ENCODE measurements at regions not wholly inside any gene's neighbourhood (a gene's known extent, or its start where the extent isn't known, plus 50 kb on each side); places are given as distances from the start of the nearest gene placed in this dataset.

- peak overlapping the region; percentile 7 for H2AK9ac ChIP-seq (replicated peaks; ENCODE audit: low read depth, low read length, poor library complexity)
- peak overlapping the region; percentile 92 for H4K91ac ChIP-seq (ENCODE audit: insufficient read depth, low read depth, low read length)
- H3K18ac ChIP-seq (ENCODE audit: low read depth, low read length), result peak overlapping the region; percentile 100
- ChIA-PET CTCF (interaction anchor here (0.7 kb wide), 1 partner anchor 79 kb away, joined by 3 read pairs; no protein-coding TSS in a partner anchor), POLR2A (ENCODE audit: unreplicated experiment) (no interaction called here)
- peak overlapping the region; percentile 95 for H2BK120ac ChIP-seq (ENCODE audit: low read depth, low read length)
- peak overlapping the region; percentile 50 for H2AFZ ChIP-seq (replicated peaks; ENCODE audit: low read length, poor library complexity)
- peaks cover 5% of the 10 kb centered on the region for H3K9me1 ChIP-seq (ENCODE audit: insufficient read depth, low read length)
- peak overlapping the region; percentile 97 for H3K4ac ChIP-seq (ENCODE audit: low read depth, low read length)
- peaks cover 13% of the 10 kb centered on the region for H3K4me1 ChIP-seq (ENCODE audit: control insufficient read depth, insufficient read depth, low read length)
- in situ Hi-C loops (cut with MboI; ENCODE audit: low sequenced_read_pairs) (no loop called here), intact Hi-C loops (cut with micrococcal nuclease) (loop anchor here (10.0 kb wide), 1 partner anchor 315 kb away; no protein-coding TSS in a partner anchor), dilution Hi-C loops (cut with HindIII; ENCODE audit: low sequenced_read_pairs, unreplicated experiment) (no loop called here)
- H2BK5ac ChIP-seq (ENCODE audit: low read depth, low read length, poor library complexity, severe bottlenecking), result peak overlapping the region; percentile 95
- H4K5ac ChIP-seq (ENCODE audit: low read depth, low read length), result peak overlapping the region; percentile 99
- H3K23ac ChIP-seq (ENCODE audit: low read depth, low read length), result peak overlapping the region; percentile 96
- H3K27me3 ChIP-seq (ENCODE audit: control insufficient read depth, insufficient read depth, low read length), result no peaks in the 10 kb centered on the region
- peak overlapping the region; percentile 98 for H2BK20ac ChIP-seq (ENCODE audit: low read depth, low read length)
- BruUV-seq (replicated peaks), result no TSS peak
- H4K8ac ChIP-seq (ENCODE audit: low read depth in 2 of 2, low read length in 2 of 2), result peak overlapping the region; percentile 42 to 95
- no peaks in the 10 kb centered on the region for H3K79me1 ChIP-seq (ENCODE audit: low read depth in 1 of 2, low read length in 2 of 2)
- no peak overlapping the region for H3K4me3 ChIP-seq (ENCODE audit: insufficient read depth, low read depth, low read length)
- H3K9me3 ChIP-seq (ENCODE audit: control insufficient read depth, insufficient read depth, low read length), result peaks cover 6% of the 10 kb centered on the region
- peak overlapping the region; percentile 98 for H3K14ac ChIP-seq (replicated peaks; ENCODE audit: low read depth, low read length)
- WGBS, 2 experiments (ENCODE audit: extremely low coverage in 2 of 2, insufficient read length in 1 of 2), result no CpG with 5 or more reads among the region's 4 CpGs
- H4K20me1 ChIP-seq (ENCODE audit: insufficient read depth, low read length), result no peaks in the 10 kb centered on the region
- peak overlapping the region; percentile 100 for H2AK5ac ChIP-seq (ENCODE audit: low read depth, low read length)
- no peak overlapping the region; the same call in 1 of the 2 replicates for H3K4me2 ChIP-seq (ENCODE audit: low read depth, low read length)
- ATAC-seq (ENCODE audit: low read depth) (no peak), DNase-seq (no peak)
- H2BK15ac ChIP-seq (ENCODE audit: low read depth, low read length), result peak overlapping the region; percentile 60; the same call in 2 of the 3 replicates
- H3K9ac ChIP-seq (ENCODE audit: low read depth, low read length), result no peak overlapping the region
- peak overlapping the region; percentile 62; the same call in 1 of the 2 replicates for H3K56ac ChIP-seq (ENCODE audit: extremely low read depth, insufficient read depth, low read length)
- H3K36me3 ChIP-seq (ENCODE audit: control insufficient read depth, insufficient read depth, low read length), result no peaks in the 10 kb centered on the region
- peak overlapping the region; percentile 99 for H3K27ac ChIP-seq (ENCODE audit: insufficient read depth, low read length)
- no peak for TF ChIP-seq SMC3 (IDR thresholded peaks at IDR 0.05; ENCODE audit: low read depth, low read length)
These were observed 368.4 kb downstream of the ATP23 start for GRCh38 chr12:58309806-58310205.
